ENCODE measurements at regions not wholly inside any gene's neighbourhood (a gene's known extent, or its start where the extent isn't known, plus 50 kb on each side); places are given as distances from the start of the nearest gene placed in this dataset.

GRCh38 chr17:73814075-73814474, 169.8 kb upstream of the SDK2 start:
- TF ChIP-seq CTCF (IDR thresholded peaks at IDR 0.05): no peak
- intact Hi-C loops (cut with DNase I): no loop called here
- Histone ChIP-seq H3K27me3 (no peaks in the 10 kb centered on the region), H3K27ac (no peak overlapping the region), H3K4me3 (no peak overlapping the region), H3K9me3 (no peaks in the 10 kb centered on the region), H3K36me3 (no peaks in the 10 kb centered on the region), H3K4me1 (no peaks in the 10 kb centered on the region)
- ATAC-seq (no peak), DNase-seq (no peak)

GRCh38 chr17:73815474-73815873, 171.2 kb upstream of the SDK2 start:
- Histone ChIP-seq H3K4me1 (no peaks in the 10 kb centered on the region), H3K9me3 (no peaks in the 10 kb centered on the region), H3K36me3 (no peaks in the 10 kb centered on the region), H3K27me3 (no peaks in the 10 kb centered on the region), H3K27ac (no peak overlapping the region), H3K4me3 (no peak overlapping the region)
- ATAC-seq: no peak
- no peak for TF ChIP-seq CTCF (IDR thresholded peaks at IDR 0.05)
- intact Hi-C loops (cut with DNase I): no loop called here
- no peak for DNase-seq

- intact Hi-C loops (cut with DNase I): no loop called here
- H3K9me3 ChIP-seq: no peaks in the 10 kb centered on the region
- H3K27ac ChIP-seq: no peak overlapping the region
- H3K4me3 ChIP-seq: no peak overlapping the region
- H3K4me1 ChIP-seq: no peaks in the 10 kb centered on the region
- no peak for DNase-seq
- no peaks in the 10 kb centered on the region for H3K36me3 ChIP-seq
- TF ChIP-seq CTCF (IDR thresholded peaks at IDR 0.05): no peak
- ATAC-seq: no peak
- H3K27me3 ChIP-seq: no peaks in the 10 kb centered on the region
Observed at GRCh38 chr17:73819440-73820395, 175.5 kb upstream of the SDK2 start.

- intact Hi-C loops (cut with DNase I): no loop called here
- Histone ChIP-seq H3K36me3 (no peaks in the 10 kb centered on the region), H3K27ac (no peak overlapping the region), H3K4me1 (no peaks in the 10 kb centered on the region), H3K4me3 (no peak overlapping the region), H3K27me3 (no peaks in the 10 kb centered on the region), H3K9me3 (no peaks in the 10 kb centered on the region)
- no peak for TF ChIP-seq CTCF (IDR thresholded peaks at IDR 0.05)
- ATAC-seq (peak; percentile 33), DNase-seq (no peak)
Observed at GRCh38 chr17:73820686-73821448, 176.6 kb upstream of the SDK2 start.

- H3K9me3 ChIP-seq: no peaks in the 10 kb centered on the region
- no peak overlapping the region for H3K4me3 ChIP-seq
- ATAC-seq (no peak), DNase-seq (no peak)
- no peak overlapping the region for H3K27ac ChIP-seq
- no peaks in the 10 kb centered on the region for H3K36me3 ChIP-seq
- H3K27me3 ChIP-seq: no peaks in the 10 kb centered on the region
- no peaks in the 10 kb centered on the region for H3K4me1 ChIP-seq
- intact Hi-C loops (cut with DNase I): no loop called here
- no peak for TF ChIP-seq CTCF (IDR thresholded peaks at IDR 0.05)
Observed at GRCh38 chr17:73821665-73822064, 177.4 kb upstream of the SDK2 start.

Data from left lung (tissue), 4 donors.